Kidney (tissue), 13 donors: ENCODE measurements at regions not wholly inside any gene's neighbourhood (a gene's known extent, or its start where the extent isn't known, plus 50 kb on each side); places are given as distances from the start of the nearest gene placed in this dataset.

Experiments used
- DNase-seq, 5 donors: peaks; one replicate each; pipeline ENCODE4 v3.0.0-alpha.2; 2013 to 2020
- FAIRE-seq: peaks from 2 replicates; lab custom pipeline; 2012; peaks lifted over from hg19 to GRCh38; lab: Jason Lieb, UNC
- H3K27ac ChIP-seq, 2 donors: one replicate each; pipeline ENCODE4 v1.7.0; 2013; ENCODE audit warnings: low read depth in 2 of 2, low read length in 2 of 2, inconsistent platforms in 1 of 2
- H3K27me3 ChIP-seq: one replicate; pipeline ENCODE4 v1.7.1; 2013; ENCODE audit warnings: low read length, inconsistent platforms; ENCODE audit not compliant: control insufficient read depth, insufficient read depth
- H3K36me3 ChIP-seq, 3 donors: one replicate each; pipeline versions ENCODE4 v1.7.0 to v1.7.1; 2013; ENCODE audit warnings: low read length in 3 of 3, control low read depth in 1 of 3, inconsistent platforms in 1 of 3; ENCODE audit not compliant: insufficient read depth in 3 of 3, control insufficient read depth in 2 of 3
- H3K4me1 ChIP-seq, 3 donors: one replicate each; pipeline versions ENCODE4 v1.7.0 to v1.7.1; 2013; ENCODE audit warnings: low read length in 3 of 3, inconsistent platforms in 1 of 3, low read depth in 1 of 3; ENCODE audit not compliant: control insufficient read depth in 2 of 3, insufficient read depth in 2 of 3
- H3K4me3 ChIP-seq, 3 donors: one replicate each; pipeline versions ENCODE4 v1.7.0 to v1.8.1; 2013; ENCODE audit warnings: low read length in 3 of 3, control low read depth in 1 of 3, inconsistent platforms in 1 of 3
- H3K9ac ChIP-seq, 3 donors: one replicate each; pipeline versions ENCODE4 v1.7.0 to v1.7.1; 2013; ENCODE audit warnings: low read length in 3 of 3, control low read depth in 1 of 3, inconsistent platforms in 1 of 3
- H3K9me3 ChIP-seq, 3 donors: one replicate each; pipeline versions ENCODE4 v1.7.0 to v1.7.1; 2013; ENCODE audit warnings: low read length in 3 of 3, control low read depth in 1 of 3, inconsistent platforms in 1 of 3; ENCODE audit not compliant: control insufficient read depth in 2 of 3, insufficient read depth in 1 of 3
- CTCF ChIP-seq: IDR thresholded peaks from 3 replicates; pipeline ENCODE4 v1.5.1; 2012; ENCODE audit warnings: mild to moderate bottlenecking, moderate library complexity, borderline replicate concordance; ENCODE audit not compliant: insufficient read depth; ENCODE audit errors: extremely low read depth
- intact Hi-C: fragments of 100-400 bp; cut with DNase I; formaldehyde crosslinking; loops from one replicate; pipeline ENCODE4 v1.11.1; 2022
- donor health status: control.
- donor health status: control.
- donor health status: control.
- donor health status: control.
- donor health status: control.
- donor health status: DM: yes; HTN: yes; CAD: no.
- donor health status: Normal renal cell carcinoma (clear cell type).

GRCh38 chr5:124114911-124115310 is 602.9 kb downstream of the CSNK1G3 start:
- H3K9me3 ChIP-seq = no peaks in the 10 kb centered on the region
- no peak overlapping the region for H3K27ac ChIP-seq
- intact Hi-C loops = no loop called here
- H3K4me1 ChIP-seq = no peaks in the 10 kb centered on the region
- no peaks in the 10 kb centered on the region for H3K36me3 ChIP-seq
- no peak for TF ChIP-seq CTCF
- FAIRE-seq (no peak), DNase-seq (no peak)
- no peaks in the 10 kb centered on the region for H3K27me3 ChIP-seq
- no peak overlapping the region for H3K4me3 ChIP-seq
- H3K9ac ChIP-seq = no peak overlapping the region

GRCh38 chr5:124111886-124112285 is 599.9 kb downstream of the CSNK1G3 start:
- no peak for TF ChIP-seq CTCF
- Histone ChIP-seq H3K9me3 (no peaks in the 10 kb centered on the region), H3K27me3 (no peaks in the 10 kb centered on the region), H3K4me3 (no peak overlapping the region), H3K9ac (no peak overlapping the region), H3K4me1 (no peaks in the 10 kb centered on the region), H3K27ac (no peak overlapping the region), H3K36me3 (no peaks in the 10 kb centered on the region)
- intact Hi-C loops = no loop called here
- FAIRE-seq = no peak
- DNase-seq = no peak

GRCh38 chr5:124110942-124111341 is 599.0 kb downstream of the CSNK1G3 start:
- Histone ChIP-seq H3K9ac (no peak overlapping the region), H3K4me1 (no peaks in the 10 kb centered on the region), H3K9me3 (no peaks in the 10 kb centered on the region), H3K27me3 (no peaks in the 10 kb centered on the region), H3K4me3 (no peak overlapping the region), H3K27ac (no peak overlapping the region), H3K36me3 (no peaks in the 10 kb centered on the region)
- intact Hi-C loops = no loop called here
- no peak for FAIRE-seq
- no peak for TF ChIP-seq CTCF
- DNase-seq = no peak

- H3K27ac ChIP-seq = no peak overlapping the region
- no peak overlapping the region for H3K4me3 ChIP-seq
- intact Hi-C loops = no loop called here
- no peaks in the 10 kb centered on the region for H3K27me3 ChIP-seq
- no peak for TF ChIP-seq CTCF
- H3K4me1 ChIP-seq = no peaks in the 10 kb centered on the region
- no peak overlapping the region for H3K9ac ChIP-seq
- DNase-seq = no peak
- H3K9me3 ChIP-seq = no peaks in the 10 kb centered on the region
- no peaks in the 10 kb centered on the region for H3K36me3 ChIP-seq
- no peak for FAIRE-seq
These were observed 593.3 kb downstream of the CSNK1G3 start for GRCh38 chr5:124105326-124105725.
